CD8-positive, alpha-beta memory T cell (primary cell): ENCODE measurements at regions not wholly inside any gene's neighbourhood (a gene's known extent, or its start where the extent isn't known, plus 50 kb on each side); places are given as distances from the start of the nearest gene placed in this dataset.
"Not testable (repeated sequence)": the region's sequence is repeated elsewhere in the genome, so short reads cannot be mapped to it uniquely, and the experiment has no call there.

Experiments
- CTCF ChIA-PET: fragments of 350-600 bp; sonication (Branson Sonifier 250); formaldehyde crosslinking; loops from one replicate; lab custom pipeline; 2021; ENCODE audit warnings: antibody characterized with exemption; lab: Charles Lee
- POLR2A ChIA-PET: fragments of 350-600 bp; sonication (Branson Sonifier 250); formaldehyde crosslinking; loops from one replicate; lab custom pipeline; 2021; ENCODE audit warnings: antibody characterized with exemption; lab: Charles Lee
- DNase-seq, 5 donors: peaks; one replicate each; pipeline versions ENCODE4 v3.0.0 to v3.0.0-alpha.2; 2020 to 2022; ENCODE audit warnings: mixed read lengths in 1 of 5
- H3K27ac ChIP-seq: one replicate; pipeline ENCODE4 v1.7.0; 2013; ENCODE audit warnings: low read depth, mild to moderate bottlenecking, low read length, moderate library complexity
- H3K27me3 ChIP-seq: 2 replicates; pipeline ENCODE4 v1.7.0; 2013; ENCODE audit warnings: low read length, mild to moderate bottlenecking; ENCODE audit not compliant: insufficient read depth, poor library complexity, severe bottlenecking
- H3K36me3 ChIP-seq: 2 replicates; pipeline ENCODE4 v1.7.0; 2013; ENCODE audit warnings: mild to moderate bottlenecking, low read length, moderate library complexity; ENCODE audit not compliant: insufficient read depth
- H3K4me1 ChIP-seq: 2 replicates; pipeline ENCODE4 v1.7.0; 2013; ENCODE audit warnings: mild to moderate bottlenecking, low read length, moderate library complexity; ENCODE audit not compliant: insufficient read depth
- H3K4me3 ChIP-seq: 2 replicates; pipeline ENCODE4 v1.7.0; 2013; ENCODE audit warnings: mild to moderate bottlenecking, low read length
- H3K9me3 ChIP-seq: 2 replicates; pipeline ENCODE4 v1.7.0; 2013; ENCODE audit warnings: mild to moderate bottlenecking, low read length
- H3K27ac Mint-ChIP-seq, 8 donors: one replicate each; pipeline ENCODE4 v1.8.0; 2020 to 2021; ENCODE audit warnings: mixed read lengths in 8 of 8, mild to moderate bottlenecking in 6 of 8, inconsistent platforms in 3 of 8, moderate library complexity in 3 of 8
- H3K27me3 Mint-ChIP-seq, 2 donors: one replicate each; pipeline ENCODE4 v1.8.0; 2020 to 2021; ENCODE audit warnings: mixed read lengths in 2 of 2, mild to moderate bottlenecking in 1 of 2, moderate library complexity in 1 of 2
- H3K36me3 Mint-ChIP-seq, 3 donors: one replicate each; pipeline ENCODE4 v1.8.0; 2020 to 2021; ENCODE audit warnings: mixed read lengths in 3 of 3, inconsistent platforms in 1 of 3, mild to moderate bottlenecking in 1 of 3
- H3K4me1 Mint-ChIP-seq, 3 donors: one replicate each; pipeline ENCODE4 v1.8.0; 2020 to 2021; ENCODE audit warnings: mixed read lengths in 3 of 3, inconsistent platforms in 1 of 3, mild to moderate bottlenecking in 1 of 3
- H3K4me3 Mint-ChIP-seq, 7 donors: one replicate each; pipeline ENCODE4 v1.8.0; 2020 to 2021; ENCODE audit warnings: mixed read lengths in 7 of 7, mild to moderate bottlenecking in 6 of 7, moderate library complexity in 4 of 7, inconsistent platforms in 2 of 7
- H3K9me3 Mint-ChIP-seq, 5 donors: one replicate each; pipeline ENCODE4 v1.8.0; 2020 to 2022; ENCODE audit warnings: mixed read lengths in 5 of 5, mild to moderate bottlenecking in 3 of 5, moderate library complexity in 2 of 5, inconsistent platforms in 1 of 5

GRCh38 chr15:62510791-62511190 is 345.7 kb upstream of the C2CD4B start:
- Mint-ChIP-seq H3K27ac (no peak overlapping the region), H3K4me3 (no peak overlapping the region), H3K9me3 (no peaks in the 10 kb centered on the region), H3K36me3 (no peaks in the 10 kb centered on the region), H3K4me1 (no peaks in the 10 kb centered on the region), H3K27me3 (peaks cover 15 to 45% of the 10 kb centered on the region in 2 donors)
- no peaks in the 10 kb centered on the region for H3K36me3 ChIP-seq
- H3K27ac ChIP-seq, result no peak overlapping the region
- no peaks in the 10 kb centered on the region for H3K27me3 ChIP-seq
- DNase-seq, result no peak
- H3K9me3 ChIP-seq, result no peaks in the 10 kb centered on the region
- no peaks in the 10 kb centered on the region for H3K4me1 ChIP-seq
- POLR2A ChIA-PET, result no interaction called here
- no peak overlapping the region for H3K4me3 ChIP-seq
- CTCF ChIA-PET, result no interaction called here

- Mint-ChIP-seq H3K27me3 (peaks cover 18 to 58% of the 10 kb centered on the region in 2 donors), H3K4me3 (no peak overlapping the region), H3K27ac (no peak overlapping the region), H3K9me3 (no peaks in the 10 kb centered on the region), H3K4me1 (no peaks in the 10 kb centered on the region), H3K36me3 (no peaks in the 10 kb centered on the region)
- Histone ChIP-seq H3K4me3 (no peak overlapping the region), H3K9me3 (no peaks in the 10 kb centered on the region), H3K27ac (no peak overlapping the region), H3K27me3 (no peaks in the 10 kb centered on the region), H3K36me3 (no peaks in the 10 kb centered on the region), H3K4me1 (no peaks in the 10 kb centered on the region)
- no peak for DNase-seq
- CTCF ChIA-PET, result no interaction called here
- POLR2A ChIA-PET, result no interaction called here
Observed at GRCh38 chr15:62512904-62513303, 347.8 kb upstream of the C2CD4B start.

GRCh38 chr15:62513893-62514292 is 348.8 kb upstream of the C2CD4B start:
- no peak for DNase-seq
- Histone ChIP-seq H3K9me3 (no peaks in the 10 kb centered on the region), H3K27ac (no peak overlapping the region), H3K36me3 (no peaks in the 10 kb centered on the region), H3K4me3 (no peak overlapping the region), H3K27me3 (no peaks in the 10 kb centered on the region), H3K4me1 (no peaks in the 10 kb centered on the region)
- Mint-ChIP-seq H3K36me3 (no peaks in the 10 kb centered on the region), H3K27ac (no peak overlapping the region), H3K4me3 (no peak overlapping the region), H3K4me1 (no peaks in the 10 kb centered on the region), H3K27me3 (peaks cover 20 to 58% of the 10 kb centered on the region in 2 donors), H3K9me3 (no peaks in the 10 kb centered on the region)
- ChIA-PET POLR2A (no interaction called here), CTCF (no interaction called here)

GRCh38 chr15:62515696-62516395 is 350.8 kb upstream of the C2CD4B start:
- Histone ChIP-seq H3K27me3 (no peaks in the 10 kb centered on the region), H3K4me3 (no peak overlapping the region), H3K9me3 (no peaks in the 10 kb centered on the region), H3K4me1 (no peaks in the 10 kb centered on the region), H3K36me3 (no peaks in the 10 kb centered on the region), H3K27ac (no peak overlapping the region)
- no peaks in the 10 kb centered on the region for H3K36me3 Mint-ChIP-seq
- ChIA-PET POLR2A (no interaction called here), CTCF (no interaction called here)
- no peak overlapping the region for H3K4me3 Mint-ChIP-seq
- H3K27ac Mint-ChIP-seq, result no peak overlapping the region
- no peak for DNase-seq
- H3K9me3 Mint-ChIP-seq, result no peaks in the 10 kb centered on the region
- H3K4me1 Mint-ChIP-seq, result no peaks in the 10 kb centered on the region
- H3K27me3 Mint-ChIP-seq, result peaks cover 20 to 63% of the 10 kb centered on the region in 2 donors

- no peak for DNase-seq
Observed at GRCh38 chr15:62517541-62517940, 352.5 kb upstream of the C2CD4B start.

GRCh38 chr15:62518666-62519065 is 353.6 kb upstream of the C2CD4B start:
- H3K27me3 ChIP-seq, H3K4me3 ChIP-seq, CTCF ChIA-PET, H3K36me3 ChIP-seq, H3K27ac Mint-ChIP-seq, DNase-seq, H3K4me1 Mint-ChIP-seq, H3K27ac ChIP-seq, H3K4me3 Mint-ChIP-seq, H3K36me3 Mint-ChIP-seq, H3K9me3 Mint-ChIP-seq, H3K4me1 ChIP-seq, POLR2A ChIA-PET, H3K9me3 ChIP-seq: not testable (repeated sequence)
- H3K27me3 Mint-ChIP-seq, result peaks cover 17 to 64% of the 10 kb centered on the region in 2 donors

More at GRCh38 chr15:62517541-62517940, 352.5 kb upstream of the C2CD4B start:
- H3K4me3 Mint-ChIP-seq, result no peak overlapping the region
- CTCF ChIA-PET, result no interaction called here
- no peaks in the 10 kb centered on the region for H3K36me3 Mint-ChIP-seq
- no peaks in the 10 kb centered on the region for H3K27me3 ChIP-seq
- no peaks in the 10 kb centered on the region for H3K4me1 ChIP-seq
- no peaks in the 10 kb centered on the region for H3K9me3 Mint-ChIP-seq
- no peak overlapping the region for H3K4me3 ChIP-seq
- no peak overlapping the region for H3K27ac ChIP-seq
- H3K27ac Mint-ChIP-seq, result no peak overlapping the region
- H3K9me3 ChIP-seq, result no peaks in the 10 kb centered on the region
- H3K4me1 Mint-ChIP-seq, result no peaks in the 10 kb centered on the region
- POLR2A ChIA-PET, result no interaction called here
- no peaks in the 10 kb centered on the region for H3K36me3 ChIP-seq
- H3K27me3 Mint-ChIP-seq, result peaks cover 25 to 62% of the 10 kb centered on the region in 2 donors

- Mint-ChIP-seq H3K9me3 (no peaks in the 10 kb centered on the region), H3K27ac (no peak overlapping the region), H3K27me3 (peaks cover 16 to 67% of the 10 kb centered on the region in 2 donors), H3K36me3 (no peaks in the 10 kb centered on the region), H3K4me3 (no peak overlapping the region), H3K4me1 (no peaks in the 10 kb centered on the region)
- Histone ChIP-seq H3K9me3 (no peaks in the 10 kb centered on the region), H3K27ac (no peak overlapping the region), H3K4me1 (no peaks in the 10 kb centered on the region), H3K36me3 (no peaks in the 10 kb centered on the region), H3K4me3 (no peak overlapping the region), H3K27me3 (peaks cover 5% of the 10 kb centered on the region)
- ChIA-PET POLR2A (no interaction called here), CTCF (no interaction called here)
- no peak for DNase-seq
Observed at GRCh38 chr15:62519900-62520299, 354.8 kb upstream of the C2CD4B start.

- H3K27me3 Mint-ChIP-seq, result peaks cover 14 to 67% of the 10 kb centered on the region in 2 donors
- POLR2A ChIA-PET, result no interaction called here
- no peaks in the 10 kb centered on the region for H3K36me3 Mint-ChIP-seq
Observed at GRCh38 chr15:62520887-62521286, 355.8 kb upstream of the C2CD4B start.

More at GRCh38 chr15:62520887-62521286, 355.8 kb upstream of the C2CD4B start:
- Mint-ChIP-seq H3K9me3 (no peaks in the 10 kb centered on the region), H3K27ac (no peak overlapping the region), H3K4me3 (no peak overlapping the region), H3K4me1 (no peaks in the 10 kb centered on the region)
- no peaks in the 10 kb centered on the region for H3K4me1 ChIP-seq
- CTCF ChIA-PET, result no interaction called here
- no peak overlapping the region for H3K27ac ChIP-seq
- no peak overlapping the region for H3K4me3 ChIP-seq
- no peaks in the 10 kb centered on the region for H3K9me3 ChIP-seq
- DNase-seq, result no peak
- H3K36me3 ChIP-seq, result no peaks in the 10 kb centered on the region
- H3K27me3 ChIP-seq, result peaks cover 5% of the 10 kb centered on the region
